ENCODE measurements at regions not wholly inside any gene's neighbourhood (a gene's known extent, or its start where the extent isn't known, plus 50 kb on each side); places are given as distances from the start of the nearest gene placed in this dataset.

DNA sequence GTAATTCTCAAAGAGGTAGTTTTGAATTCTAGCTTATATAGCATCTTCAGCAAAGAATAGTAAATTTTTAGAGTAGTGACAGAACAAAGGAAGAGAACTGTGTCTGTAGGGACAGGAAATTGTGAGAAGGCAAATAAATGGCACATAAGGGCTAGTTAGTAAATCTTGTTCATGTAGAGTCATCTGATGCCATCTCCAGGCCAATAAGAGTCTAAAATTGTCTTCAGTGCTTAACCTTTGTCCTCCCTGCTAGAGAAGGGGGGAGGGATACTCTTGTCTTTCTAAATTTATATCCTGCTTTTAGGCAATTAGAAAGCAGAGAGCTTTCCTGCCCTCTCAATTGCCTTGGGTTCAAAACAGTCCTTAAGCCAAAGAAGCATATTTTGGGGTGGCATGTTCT lies 87.0 kb upstream of the DNAJC19 start:
- no peak for ATAC-seq
- H3K4me3 Mint-ChIP-seq, result no peak overlapping the region
- no peaks in the 10 kb centered on the region for H3K4me1 Mint-ChIP-seq

DNA sequence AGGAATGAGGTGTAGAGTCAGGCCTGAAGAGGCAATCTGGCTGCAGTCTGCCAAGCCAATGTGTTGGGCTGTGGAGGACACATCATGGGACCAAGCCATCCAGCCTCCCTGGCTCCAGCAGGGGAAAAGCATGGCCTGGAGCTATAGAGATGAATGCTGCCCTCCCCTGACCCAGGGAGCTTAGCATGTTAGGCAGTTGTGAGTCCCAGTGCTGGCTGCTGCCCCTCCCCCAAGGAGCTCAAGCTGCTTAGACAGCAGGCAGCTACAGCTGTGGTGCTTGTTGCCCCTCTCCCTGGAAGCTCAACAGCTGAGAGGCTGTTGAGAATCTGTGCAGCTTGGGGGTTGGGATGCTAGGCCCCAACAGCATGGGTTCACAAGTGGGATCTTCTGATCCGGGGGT lies 85.6 kb upstream of the DNAJC19 start:
- no peak overlapping the region for H3K4me3 Mint-ChIP-seq
- ATAC-seq, result no peak
- H3K36me3 Mint-ChIP-seq (ENCODE audit: low read depth), result no peaks in the 10 kb centered on the region
- no peaks in the 10 kb centered on the region for H3K27me3 Mint-ChIP-seq
- no peak for DNase-seq
- no peak overlapping the region for H3K27ac Mint-ChIP-seq
- H3K9me3 ChIP-seq (ENCODE audit: control insufficient read depth, low read length, poor library complexity, severe bottlenecking), result no peaks in the 10 kb centered on the region
- no peaks in the 10 kb centered on the region for H3K4me1 Mint-ChIP-seq

More for the DNA sequence above, 87.0 kb upstream of the DNAJC19 start:
- DNase-seq, result no peak
- no peak overlapping the region for H3K27ac Mint-ChIP-seq
- no peaks in the 10 kb centered on the region for H3K36me3 Mint-ChIP-seq (ENCODE audit: low read depth)
- H3K9me3 ChIP-seq (ENCODE audit: control insufficient read depth, low read length, poor library complexity, severe bottlenecking), result no peaks in the 10 kb centered on the region
- H3K27me3 Mint-ChIP-seq, result no peaks in the 10 kb centered on the region

DNA sequence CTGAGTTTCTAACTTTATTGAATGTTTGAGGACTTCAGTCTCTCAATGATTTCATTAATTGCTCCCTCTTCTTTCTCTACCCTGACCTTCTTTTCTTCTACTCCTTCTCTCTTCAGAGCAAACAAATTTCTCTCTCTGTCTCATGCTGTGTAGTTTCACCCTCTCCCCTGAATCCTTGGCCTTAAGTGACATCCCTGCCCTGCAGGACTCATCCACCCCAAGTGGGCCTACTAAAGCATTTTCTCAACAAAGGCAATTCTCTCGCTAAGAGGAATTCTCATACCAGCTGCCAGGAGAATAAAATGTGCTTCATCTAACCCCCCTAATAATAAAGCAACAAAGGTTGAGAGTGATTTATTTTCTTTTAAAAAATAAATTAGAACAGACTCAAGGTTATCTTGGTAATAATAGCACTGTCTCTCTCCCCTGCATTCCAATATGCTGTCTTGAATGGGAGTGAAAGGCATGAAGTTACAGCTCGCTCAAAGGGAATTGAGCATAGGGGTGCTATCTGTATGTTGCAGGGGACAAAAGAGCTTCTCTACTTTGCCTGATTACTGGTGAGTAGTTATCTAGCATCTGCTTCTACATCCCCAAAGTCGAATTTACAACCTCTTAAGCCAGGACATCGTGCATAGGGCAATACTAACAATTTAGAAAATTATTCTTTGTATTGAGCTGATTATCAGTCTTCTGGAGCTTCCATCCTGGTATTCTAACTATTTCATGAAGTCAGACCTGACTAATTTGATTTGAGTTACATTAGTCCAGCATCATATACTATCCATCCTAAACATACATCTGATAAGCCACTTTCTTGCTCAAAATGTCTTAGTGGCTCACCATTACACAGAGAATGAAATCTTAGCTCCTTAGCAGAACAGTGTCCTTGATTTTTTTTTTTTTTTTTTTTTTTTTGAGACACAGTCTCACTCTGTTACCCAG lies 76.9 kb upstream of the DNAJC19 start:
- no peaks in the 10 kb centered on the region for H3K4me1 Mint-ChIP-seq
- H3K36me3 Mint-ChIP-seq (ENCODE audit: low read depth), result no peaks in the 10 kb centered on the region
- no peak for ATAC-seq
- peaks cover 3% of the 10 kb centered on the region for H3K27me3 Mint-ChIP-seq
- no peak overlapping the region for H3K27ac Mint-ChIP-seq
- no peak overlapping the region for H3K4me3 Mint-ChIP-seq
- no peaks in the 10 kb centered on the region for H3K9me3 ChIP-seq (ENCODE audit: control insufficient read depth, low read length, poor library complexity, severe bottlenecking)
- no peak for DNase-seq

DNA sequence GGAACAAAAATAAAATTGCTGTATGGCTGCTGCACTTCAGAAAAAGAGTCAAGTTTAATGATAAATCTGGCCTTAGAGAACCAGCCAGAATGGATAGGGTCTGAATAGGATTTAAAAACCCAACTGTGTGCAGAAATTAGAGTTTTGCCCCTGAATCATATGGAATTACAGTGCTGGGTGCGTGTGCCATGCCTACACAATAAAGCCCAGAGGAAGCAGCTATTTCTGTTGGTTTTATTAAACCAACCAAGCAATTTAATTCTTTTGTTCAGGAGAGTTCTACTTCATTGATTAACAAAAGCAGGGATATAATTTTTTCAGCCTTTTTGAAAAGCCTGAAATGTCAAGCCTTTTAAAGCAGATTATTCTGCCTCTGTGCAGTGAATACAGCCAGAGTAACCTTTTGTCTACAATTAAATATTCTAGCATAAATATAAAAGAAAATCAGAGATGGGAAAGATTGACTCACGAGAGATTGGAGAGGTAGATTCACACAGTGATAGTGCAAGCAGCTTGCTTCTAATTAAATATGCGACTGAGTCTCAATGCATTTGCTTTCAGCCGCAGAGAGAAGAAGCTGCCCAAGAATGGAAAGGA lies 66.7 kb upstream of the DNAJC19 start:
- Mint-ChIP-seq H3K36me3 (ENCODE audit: low read depth) (no peaks in the 10 kb centered on the region), H3K4me3 (no peak overlapping the region), H3K27ac (no peak overlapping the region), H3K4me1 (no peaks in the 10 kb centered on the region), H3K27me3 (no peaks in the 10 kb centered on the region)
- DNase-seq (no peak), ATAC-seq (no peak)
- no peaks in the 10 kb centered on the region for H3K9me3 ChIP-seq (ENCODE audit: control insufficient read depth, low read length, poor library complexity, severe bottlenecking)

DNA sequence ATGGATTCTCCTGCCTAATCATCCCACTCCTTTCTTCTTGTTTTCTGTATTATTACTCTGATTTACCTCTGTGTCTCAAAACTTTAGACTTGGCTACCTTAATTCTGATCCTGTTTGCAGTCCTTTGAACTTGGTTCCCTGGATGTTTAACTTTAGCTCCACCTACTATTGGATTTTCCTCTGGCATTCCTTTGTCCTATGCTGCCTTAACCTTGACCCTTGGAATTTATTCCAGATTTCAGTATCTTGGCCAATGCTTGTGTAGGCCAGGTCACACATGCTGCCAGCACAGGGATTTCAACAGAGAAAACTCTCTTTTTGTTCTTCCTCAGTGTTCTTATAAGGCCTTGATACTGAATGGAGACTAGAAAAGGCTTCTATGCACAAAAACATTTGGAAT lies 65.0 kb upstream of the DNAJC19 start:
- Mint-ChIP-seq H3K27me3 (no peaks in the 10 kb centered on the region), H3K4me3 (no peak overlapping the region)
- ATAC-seq, result no peak

DNA sequence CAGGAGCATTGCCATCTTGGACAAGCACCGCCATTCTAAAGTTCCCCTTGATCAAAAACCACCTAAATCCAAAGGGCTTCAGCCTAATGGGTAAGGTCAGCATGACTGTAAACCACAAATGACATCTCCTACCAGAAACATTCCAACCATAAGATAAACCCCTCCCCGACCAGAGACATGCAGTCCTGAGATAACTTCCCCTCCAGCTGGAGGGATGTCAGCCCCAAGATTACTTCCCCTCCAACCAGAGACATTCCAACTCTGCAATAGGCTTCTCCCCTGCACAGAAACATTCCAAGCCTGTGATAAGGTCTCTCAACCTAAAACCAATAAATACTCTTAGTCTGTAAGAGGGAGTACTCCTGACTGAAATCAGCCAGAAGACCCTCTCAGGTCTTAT lies 62.7 kb upstream of the DNAJC19 start:
- H3K4me3 Mint-ChIP-seq, result no peak overlapping the region

More for the DNA sequence above, 65.0 kb upstream of the DNAJC19 start:
- Mint-ChIP-seq H3K4me1 (no peaks in the 10 kb centered on the region), H3K27ac (no peak overlapping the region), H3K36me3 (ENCODE audit: low read depth) (no peaks in the 10 kb centered on the region)
- DNase-seq, result no peak
- H3K9me3 ChIP-seq (ENCODE audit: control insufficient read depth, low read length, poor library complexity, severe bottlenecking), result no peaks in the 10 kb centered on the region

DNA sequence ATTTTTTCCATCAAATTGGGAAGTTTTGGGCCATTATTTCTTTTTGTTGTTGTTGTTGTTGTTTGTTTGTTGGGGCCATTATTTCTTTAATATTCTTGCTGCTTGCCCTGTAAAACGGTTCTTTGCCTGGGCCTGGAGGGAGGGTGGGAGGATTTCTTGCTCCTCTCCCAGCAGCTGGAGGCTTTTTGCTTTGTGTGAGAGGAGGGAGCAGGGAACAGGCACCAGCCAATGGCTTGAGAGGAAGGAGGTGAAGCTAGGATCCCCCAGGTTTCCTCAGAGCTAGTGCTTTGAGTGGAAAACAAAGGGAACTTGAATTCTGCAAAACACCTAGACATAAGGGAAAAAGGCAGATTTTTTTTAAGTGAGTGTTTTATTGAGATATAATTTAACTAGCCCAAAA lies 61.2 kb upstream of the DNAJC19 start:
- H3K9me3 ChIP-seq (ENCODE audit: control insufficient read depth, low read length, poor library complexity, severe bottlenecking), result no peaks in the 10 kb centered on the region
- H3K4me3 Mint-ChIP-seq, result no peak overlapping the region
- no peaks in the 10 kb centered on the region for H3K36me3 Mint-ChIP-seq (ENCODE audit: low read depth)
- no peaks in the 10 kb centered on the region for H3K4me1 Mint-ChIP-seq
- H3K27me3 Mint-ChIP-seq, result no peaks in the 10 kb centered on the region
- no peak overlapping the region for H3K27ac Mint-ChIP-seq
- no peak for ATAC-seq
- no peak for DNase-seq

More for the DNA sequence above, 62.7 kb upstream of the DNAJC19 start:
- no peak overlapping the region for H3K27ac Mint-ChIP-seq
- no peaks in the 10 kb centered on the region for H3K4me1 Mint-ChIP-seq
- H3K36me3 Mint-ChIP-seq (ENCODE audit: low read depth), result no peaks in the 10 kb centered on the region
- no peak for DNase-seq
- H3K9me3 ChIP-seq (ENCODE audit: control insufficient read depth, low read length, poor library complexity, severe bottlenecking), result no peaks in the 10 kb centered on the region
- H3K27me3 Mint-ChIP-seq, result no peaks in the 10 kb centered on the region
- no peak for ATAC-seq

DNA sequence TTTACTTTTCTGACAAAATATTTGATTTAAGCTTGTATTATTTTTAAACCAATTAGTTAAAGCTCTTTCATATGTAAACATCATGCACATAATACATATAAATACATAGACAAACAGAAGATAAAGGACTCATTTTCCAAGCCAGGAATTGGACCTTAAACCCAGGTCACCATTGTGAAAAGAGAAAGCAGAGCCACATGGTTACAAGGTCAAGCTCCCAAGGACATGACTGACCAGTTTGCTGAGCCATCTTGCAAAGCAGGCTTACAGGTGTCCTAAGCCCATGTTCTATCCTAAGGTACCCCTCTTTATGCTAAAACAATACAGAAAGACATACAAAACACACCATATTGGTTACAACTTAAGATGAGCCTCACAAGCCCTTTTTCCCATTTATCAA lies 50.5 kb upstream of the DNAJC19 start:
- no peaks in the 10 kb centered on the region for H3K27me3 Mint-ChIP-seq
- DNase-seq (no peak), ATAC-seq (no peak)
- H3K4me3 Mint-ChIP-seq, result no peak overlapping the region
- no peaks in the 10 kb centered on the region for H3K36me3 Mint-ChIP-seq (ENCODE audit: low read depth)
- no peak overlapping the region for H3K27ac Mint-ChIP-seq
- no peaks in the 10 kb centered on the region for H3K9me3 ChIP-seq (ENCODE audit: control insufficient read depth, low read length, poor library complexity, severe bottlenecking)
- H3K4me1 Mint-ChIP-seq, result no peaks in the 10 kb centered on the region
